ENCODE measurements at regions not wholly inside any gene's neighbourhood (a gene's known extent, or its start where the extent isn't known, plus 50 kb on each side); places are given as distances from the start of the nearest gene placed in this dataset.

DNA sequence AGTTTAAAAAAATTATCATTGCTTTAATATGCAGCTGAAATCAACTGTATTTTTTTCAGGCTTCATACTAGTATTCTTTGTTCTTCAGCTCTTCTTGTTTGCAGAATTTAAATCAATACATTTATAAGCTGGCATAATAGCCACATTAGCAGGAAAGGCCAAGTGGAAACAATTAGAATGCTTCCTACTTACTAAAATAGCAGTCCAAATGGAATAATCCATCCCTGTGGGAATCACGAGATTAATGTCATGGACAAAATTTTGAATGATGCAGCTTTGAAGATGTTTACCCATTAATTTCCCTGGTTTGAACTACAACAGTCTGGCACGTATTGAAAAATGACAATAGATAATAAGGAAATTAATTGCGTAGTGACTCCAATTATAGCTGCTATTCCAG lies 2650.8 kb downstream of the PCDH9 start:
- TF ChIP-seq CTCF (IDR thresholded peaks at IDR 0.05) (no peak), POLR2A (IDR thresholded peaks at IDR 0.05) (no peak), EP300 (IDR thresholded peaks at IDR 0.05) (no peak)
